ENCODE measurements at regions not wholly inside any gene's neighbourhood (a gene's known extent, or its start where the extent isn't known, plus 50 kb on each side); places are given as distances from the start of the nearest gene placed in this dataset.
"Not testable (repeated sequence)": the region's sequence is repeated elsewhere in the genome, so short reads cannot be mapped to it uniquely, and the experiment has no call there.

- DNase-seq (ENCODE audit: low spot score) = not testable (repeated sequence)
Observed at GRCh38 chr9:87041553-87042235, 94.4 kb upstream of the GAS1 start.

- DNase-seq (ENCODE audit: low spot score) = not testable (repeated sequence)
Observed at GRCh38 chr9:87049929-87050608, 102.8 kb upstream of the GAS1 start.

- no peak for DNase-seq (ENCODE audit: low spot score)
Observed at GRCh38 chr9:87054999-87055686, 107.8 kb upstream of the GAS1 start.

- DNase-seq (ENCODE audit: low spot score) = no peak
Observed at GRCh38 chr9:87059772-87060171, 112.5 kb upstream of the GAS1 start.

GRCh38 chr9:87062746-87063145, 115.4 kb upstream of the GAS1 start:
- DNase-seq (ENCODE audit: low spot score) = no peak

- no peak for DNase-seq (ENCODE audit: low spot score)
Observed at GRCh38 chr9:87063246-87063645, 115.9 kb upstream of the GAS1 start.

GRCh38 chr9:87063871-87064270, 116.6 kb upstream of the GAS1 start:
- DNase-seq (ENCODE audit: low spot score) = no peak

GRCh38 chr9:87064311-87064710, 117.0 kb upstream of the GAS1 start:
- no peak for DNase-seq (ENCODE audit: low spot score)

GRCh38 chr9:87065981-87066380, 118.7 kb upstream of the GAS1 start:
- DNase-seq (ENCODE audit: low spot score) = no peak

GRCh38 chr9:87067426-87067825, 120.1 kb upstream of the GAS1 start:
- DNase-seq (ENCODE audit: low spot score) = no peak

GRCh38 chr9:87068177-87068840, 121.0 kb upstream of the GAS1 start:
- DNase-seq (ENCODE audit: low spot score) = no peak

GRCh38 chr9:87069690-87070089, 122.4 kb upstream of the GAS1 start:
- no peak for DNase-seq (ENCODE audit: low spot score)

GRCh38 chr9:87070336-87070735, 123.0 kb upstream of the GAS1 start:
- no peak for DNase-seq (ENCODE audit: low spot score)

GRCh38 chr9:87071473-87071872, 124.2 kb upstream of the GAS1 start:
- DNase-seq (ENCODE audit: low spot score) = no peak

GRCh38 chr9:87073692-87074091, 126.4 kb upstream of the GAS1 start:
- no peak for DNase-seq (ENCODE audit: low spot score)

GRCh38 chr9:87075537-87075936, 128.2 kb upstream of the GAS1 start:
- DNase-seq (ENCODE audit: low spot score) = no peak

- DNase-seq (ENCODE audit: low spot score) = no peak
Observed at GRCh38 chr9:87076825-87077224, 129.5 kb upstream of the GAS1 start.

GRCh38 chr9:87077986-87078385, 130.7 kb upstream of the GAS1 start:
- no peak for DNase-seq (ENCODE audit: low spot score)

- no peak for DNase-seq (ENCODE audit: low spot score)
Observed at GRCh38 chr9:87080512-87081264, 133.4 kb upstream of the GAS1 start.

- DNase-seq (ENCODE audit: low spot score) = no peak
Observed at GRCh38 chr9:87081503-87081902, 134.2 kb upstream of the GAS1 start.

- DNase-seq (ENCODE audit: low spot score) = no peak
Observed at GRCh38 chr9:87083986-87084385, 136.7 kb upstream of the GAS1 start.

- no peak for DNase-seq (ENCODE audit: low spot score)
Observed at GRCh38 chr9:87084407-87084806, 137.1 kb upstream of the GAS1 start.

Measured in D341Med (cell line).